Inflammatory macrophage (primary cell): ENCODE measurements at regions not wholly inside any gene's neighbourhood (a gene's known extent, or its start where the extent isn't known, plus 50 kb on each side); places are given as distances from the start of the nearest gene placed in this dataset.
"Not testable (repeated sequence)": the region's sequence is repeated elsewhere in the genome, so short reads cannot be mapped to it uniquely, and the experiment has no call there.

Source experiments
- DNase-seq, 2 donors: peaks; one replicate each; pipeline ENCODE4 v3.0.0-alpha.2; 2020 to 2022

DNA sequence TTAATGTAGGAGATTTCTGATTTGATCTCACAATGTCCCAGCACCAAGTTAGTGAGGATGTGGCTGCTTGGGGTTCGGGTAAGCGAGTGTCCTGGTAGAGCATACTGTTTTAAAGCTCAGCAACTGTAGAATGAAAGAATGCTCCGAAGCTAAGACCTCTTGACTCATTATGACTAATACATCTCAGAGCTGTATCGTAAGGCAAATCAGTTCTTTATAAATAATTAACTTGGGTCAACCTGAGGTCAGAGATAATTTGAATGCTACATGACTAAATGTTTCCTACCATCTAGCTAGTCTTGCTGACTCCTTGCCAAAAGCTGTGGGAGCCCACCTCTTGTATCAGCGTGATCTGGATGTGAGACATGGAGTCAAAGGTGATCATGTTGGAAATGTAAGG, 128.8 kb upstream of the PDE7B start:
- DNase-seq, result no peak

DNA sequence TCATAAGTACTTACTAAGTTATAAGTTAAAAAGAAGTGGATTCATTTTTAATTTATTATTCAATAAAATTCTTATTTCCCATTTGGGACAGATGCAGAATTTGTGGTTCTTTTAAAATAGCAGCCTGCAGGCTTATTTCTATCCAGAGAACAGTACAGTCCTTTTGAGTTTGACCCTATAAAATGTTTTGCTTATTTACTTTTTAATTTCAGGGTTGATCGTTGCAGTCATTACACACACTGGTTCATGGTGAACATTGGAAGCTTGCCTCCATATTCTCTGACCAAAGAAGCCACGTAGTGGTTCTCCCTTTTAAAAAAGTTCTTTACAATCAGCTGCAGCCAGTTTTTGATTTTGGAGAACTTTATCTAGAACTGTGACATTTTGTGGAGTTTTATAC, 122.9 kb upstream of the PDE7B start:
- no peak for DNase-seq

DNA sequence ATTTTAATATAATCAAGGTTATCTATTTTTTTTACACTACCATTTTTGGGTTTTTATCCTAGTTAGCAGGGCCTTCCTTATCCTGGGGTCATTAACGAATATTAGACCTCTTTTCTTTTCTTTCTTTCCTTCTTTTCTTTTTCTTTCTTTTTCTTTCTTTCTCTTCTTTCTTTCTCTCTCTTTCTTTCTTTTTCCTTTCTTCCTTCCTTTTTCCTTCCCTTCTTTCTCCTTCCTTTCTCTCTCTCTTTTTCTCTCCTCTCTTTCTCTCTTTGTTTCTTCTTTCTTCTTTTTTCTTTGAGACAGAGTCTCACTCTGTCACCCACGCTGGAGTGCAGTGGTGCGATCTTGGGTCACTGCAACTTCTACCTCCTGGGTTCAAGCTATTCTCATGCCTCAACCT, 120.4 kb upstream of the PDE7B start:
- DNase-seq, result no peak

DNA sequence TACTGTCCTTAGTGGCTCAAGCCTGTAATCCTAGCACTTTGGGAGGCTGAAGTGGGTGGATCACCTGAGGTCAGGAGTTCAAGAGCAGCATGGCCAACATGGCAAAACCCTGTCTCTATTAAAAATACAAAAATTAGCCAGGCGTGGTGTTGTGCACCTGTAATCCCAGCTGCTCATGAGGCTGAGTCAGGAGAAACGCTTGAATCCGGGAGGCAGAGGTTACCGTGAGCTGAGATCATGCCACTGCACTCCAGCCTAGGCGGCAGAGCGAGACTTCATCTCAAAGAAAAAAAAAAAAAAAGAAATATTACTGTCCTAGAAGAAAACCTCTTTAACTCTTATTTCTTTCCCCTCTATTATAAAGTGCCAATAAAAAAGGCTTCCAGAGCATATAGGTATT, 115.2 kb upstream of the PDE7B start:
- not testable (repeated sequence) for DNase-seq

DNA sequence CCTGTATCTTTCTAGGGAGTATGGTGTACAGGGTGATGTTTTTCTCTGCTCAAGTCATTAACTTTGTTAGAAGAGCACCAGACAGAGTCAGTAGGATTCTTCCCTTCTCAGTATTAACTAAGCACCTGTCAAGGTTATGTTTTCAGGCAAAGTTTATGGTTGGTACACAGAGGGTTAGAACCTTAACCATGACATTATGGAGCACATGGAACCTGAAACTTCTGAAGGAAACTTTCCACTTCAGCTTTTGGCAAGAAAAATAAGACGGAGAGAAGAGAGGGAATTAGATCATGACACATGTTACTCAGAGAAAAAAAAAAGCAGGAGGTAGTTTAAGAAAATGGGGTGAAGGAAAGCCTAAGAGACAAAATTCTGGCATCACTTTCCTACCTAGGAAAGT, 112.9 kb upstream of the PDE7B start:
- no peak for DNase-seq

DNA sequence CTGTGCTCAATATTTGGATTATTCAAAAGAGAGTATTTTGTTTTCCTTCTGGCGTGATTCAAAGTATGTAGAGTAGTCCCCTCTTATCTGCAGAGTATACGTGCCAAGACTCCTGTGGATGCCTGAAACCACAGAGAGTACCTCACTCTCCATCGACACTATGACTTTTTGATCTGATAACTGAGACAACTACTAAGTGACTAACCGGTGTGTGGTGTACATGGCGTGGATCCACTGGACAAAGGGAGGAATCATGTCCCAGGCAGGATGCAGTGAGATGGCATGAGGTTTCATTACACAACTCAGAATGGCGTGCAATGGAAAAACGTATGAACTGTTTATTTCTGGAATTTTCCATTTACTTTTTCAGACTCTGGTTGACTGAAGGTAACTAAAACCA, 112.2 kb upstream of the PDE7B start:
- no peak for DNase-seq

DNA sequence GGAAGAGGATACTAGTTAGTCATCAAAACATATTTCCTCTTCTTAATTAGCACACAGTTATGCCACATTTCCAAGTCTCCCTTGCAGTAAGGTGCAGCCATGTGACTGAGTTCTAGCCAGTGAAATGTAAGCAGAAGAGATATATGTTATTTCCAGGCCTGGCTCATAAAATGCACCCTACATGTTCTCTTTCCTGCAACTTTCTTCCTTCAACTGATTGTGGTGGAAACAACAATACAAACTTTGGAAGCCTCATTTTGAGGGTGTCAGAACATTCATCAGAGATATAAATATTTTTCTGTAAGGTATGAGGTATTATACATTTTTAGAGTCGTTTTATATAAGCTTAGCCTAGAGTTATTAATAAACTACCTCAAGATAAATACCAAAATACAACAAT, 110.9 kb upstream of the PDE7B start:
- no peak for DNase-seq

DNA sequence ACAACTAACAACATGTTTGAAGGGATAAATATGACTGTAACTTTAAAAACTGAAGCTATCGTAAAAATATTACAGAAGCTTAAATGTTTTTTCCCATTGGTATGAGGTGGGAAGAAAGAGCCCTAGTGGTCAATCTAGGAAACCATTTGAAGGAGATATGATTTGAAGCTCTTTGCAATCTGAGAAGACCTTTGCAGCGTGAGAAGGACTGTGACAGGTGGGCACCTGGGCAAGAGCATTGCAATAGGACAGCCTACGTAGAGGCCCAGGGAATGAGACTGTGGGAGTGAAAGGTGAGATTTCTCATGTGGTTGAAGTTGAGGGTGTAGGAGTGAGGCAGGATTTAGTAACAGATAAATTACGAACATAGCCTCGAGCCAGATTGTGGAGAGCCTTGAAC, 108.0 kb upstream of the PDE7B start:
- DNase-seq, result no peak

DNA sequence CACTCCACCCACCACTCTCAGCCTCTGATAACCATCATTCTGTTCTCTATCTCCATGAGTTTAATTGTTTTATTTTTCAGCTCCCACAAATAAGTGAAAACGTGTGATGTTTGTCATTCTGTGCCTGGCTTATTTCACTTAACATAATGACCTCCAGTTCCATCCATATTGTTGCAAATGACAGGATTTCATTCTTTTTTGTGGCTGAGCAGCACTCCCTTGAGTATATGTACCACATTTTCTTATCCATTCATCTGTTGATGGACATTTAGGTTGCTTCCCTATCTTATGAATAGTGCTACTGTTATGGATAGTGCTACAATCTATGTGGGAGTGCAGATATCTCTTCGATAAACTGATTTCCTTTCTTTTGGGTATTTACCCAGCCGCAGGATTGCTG, 103.3 kb upstream of the PDE7B start:
- no peak for DNase-seq

DNA sequence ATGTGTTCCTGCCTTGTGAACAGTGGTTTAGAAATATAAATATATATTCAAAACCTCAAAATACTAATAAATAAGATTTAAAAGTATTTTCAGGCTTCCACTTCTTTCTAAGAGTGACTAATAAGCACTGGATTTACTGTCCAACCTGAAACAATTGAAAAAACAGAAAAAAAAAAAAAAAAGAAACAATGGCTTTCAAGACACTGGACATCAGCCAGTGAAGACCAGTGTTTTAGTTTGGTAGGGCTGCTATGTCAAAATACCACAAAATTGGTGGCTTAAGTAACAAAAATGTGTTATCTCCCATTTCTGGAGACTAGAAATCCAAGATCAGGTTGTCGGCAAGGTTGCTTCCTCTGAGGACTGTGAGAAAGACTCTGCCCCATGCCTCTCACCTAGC, 101.4 kb upstream of the PDE7B start:
- no peak for DNase-seq

DNA sequence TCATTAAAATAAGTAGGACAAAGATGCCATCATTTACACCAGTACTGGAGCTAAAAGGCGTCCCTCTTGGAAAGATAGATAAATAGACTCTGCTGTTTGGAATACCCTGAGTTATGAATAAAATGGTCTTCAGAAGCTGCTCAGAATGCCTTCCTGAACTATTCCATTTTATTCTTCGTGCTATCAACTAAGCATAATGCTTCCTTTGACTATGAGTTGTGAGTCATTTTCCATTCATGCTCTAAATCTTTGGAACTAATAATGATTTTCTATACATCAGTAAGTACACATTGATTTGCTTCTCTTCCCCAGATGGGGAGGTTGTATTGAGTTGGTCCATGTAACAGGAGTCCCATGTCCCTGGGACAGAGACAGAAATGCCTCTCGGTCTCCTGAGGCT, 98.3 kb upstream of the PDE7B start:
- DNase-seq, result no peak

DNA sequence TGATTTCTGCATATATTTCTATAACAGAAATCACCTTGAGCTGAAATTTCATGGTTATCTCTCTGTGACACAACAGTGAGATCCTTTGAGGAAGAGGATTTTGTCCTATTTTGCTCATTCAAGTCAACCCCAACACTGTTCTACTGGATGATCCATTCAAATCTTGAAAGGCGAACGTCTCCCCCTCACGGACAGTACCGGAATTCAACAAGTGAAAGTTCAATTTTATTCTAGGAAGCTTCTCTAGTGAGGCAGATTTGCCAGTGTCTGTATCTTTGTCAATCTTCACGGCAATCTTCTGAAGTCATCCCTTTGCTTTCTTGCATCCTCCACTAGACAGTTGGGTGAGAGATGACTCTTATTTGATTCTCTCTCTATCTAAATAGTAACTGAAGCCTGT, 91.7 kb upstream of the PDE7B start:
- DNase-seq, result peak in 1 of 2 donors; percentile 15

DNA sequence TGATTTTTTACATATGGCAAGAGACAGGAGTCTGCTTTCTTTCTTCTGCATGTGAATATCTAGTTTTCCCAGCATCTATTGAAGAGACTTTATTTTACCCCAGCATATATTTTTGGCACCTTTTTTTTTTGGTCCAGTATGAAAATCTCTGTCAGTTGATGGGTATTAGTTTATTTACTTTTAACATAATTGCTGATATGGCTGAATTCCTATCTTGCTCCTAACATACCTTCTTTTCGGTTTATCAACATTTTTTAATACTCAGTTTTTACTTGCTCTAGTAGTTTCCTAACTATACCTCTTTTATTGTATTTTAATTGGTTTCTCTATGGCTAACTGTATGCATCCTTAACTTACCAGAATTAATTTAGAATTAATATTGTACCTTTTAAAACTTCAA, 77.5 kb upstream of the PDE7B start:
- no peak for DNase-seq

DNA sequence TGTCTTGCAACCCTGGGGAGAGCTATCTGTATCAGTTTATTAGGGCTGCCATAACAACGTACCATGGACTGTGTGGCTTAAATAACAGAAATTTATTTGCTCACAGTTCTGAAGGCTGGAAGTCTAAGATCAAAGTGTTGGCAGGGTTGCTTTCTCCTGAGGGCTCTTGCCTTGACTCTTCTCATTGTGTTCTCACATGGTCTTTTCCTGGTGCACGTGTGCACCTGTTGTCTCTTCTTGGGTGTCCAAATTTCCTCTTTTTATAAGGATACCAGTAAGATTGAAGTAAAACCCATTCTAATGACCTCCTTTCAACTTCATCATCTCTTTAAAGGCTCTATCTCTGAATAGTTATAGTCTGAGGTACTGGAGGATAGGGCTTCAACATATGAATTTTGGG, 72.3 kb upstream of the PDE7B start:
- DNase-seq, result no peak

DNA sequence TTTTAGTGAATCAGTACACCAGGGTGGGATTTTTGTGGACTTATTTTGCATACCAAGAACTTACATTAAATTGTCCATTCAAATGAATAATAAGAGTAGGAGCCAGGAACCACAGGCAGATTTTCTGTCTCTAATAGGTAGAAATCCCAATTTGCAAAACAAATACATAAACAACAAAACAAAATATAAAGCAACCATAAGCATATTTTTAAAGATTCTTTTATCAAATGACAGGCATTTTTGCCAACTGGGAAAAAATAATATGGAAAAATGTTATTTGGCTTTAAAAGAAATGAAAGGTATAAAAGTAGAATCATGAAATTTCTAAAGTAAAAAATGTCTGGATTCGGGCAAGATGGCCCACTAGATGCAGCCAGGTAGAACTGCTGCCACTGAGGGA, 71.2 kb upstream of the PDE7B start:
- no peak for DNase-seq

DNA sequence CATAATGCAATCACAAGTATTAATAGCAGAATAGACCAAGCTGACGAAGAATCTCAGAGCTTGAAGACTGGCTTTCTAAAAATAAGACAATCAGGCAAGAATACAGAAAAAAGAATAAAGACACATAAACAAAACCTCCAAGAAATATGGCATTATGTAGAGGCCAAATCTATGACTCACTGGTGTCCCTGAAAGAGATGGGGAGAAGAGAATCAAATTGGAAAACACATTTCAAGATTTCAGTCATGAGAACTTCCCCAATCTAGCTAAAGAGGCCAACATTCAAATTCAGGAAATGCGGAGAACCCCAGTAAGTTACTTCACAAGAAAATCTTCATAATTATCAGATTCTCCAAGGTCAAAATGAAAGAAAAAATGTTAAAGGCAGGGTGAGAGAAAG, 69.0 kb upstream of the PDE7B start:
- DNase-seq, result no peak

DNA sequence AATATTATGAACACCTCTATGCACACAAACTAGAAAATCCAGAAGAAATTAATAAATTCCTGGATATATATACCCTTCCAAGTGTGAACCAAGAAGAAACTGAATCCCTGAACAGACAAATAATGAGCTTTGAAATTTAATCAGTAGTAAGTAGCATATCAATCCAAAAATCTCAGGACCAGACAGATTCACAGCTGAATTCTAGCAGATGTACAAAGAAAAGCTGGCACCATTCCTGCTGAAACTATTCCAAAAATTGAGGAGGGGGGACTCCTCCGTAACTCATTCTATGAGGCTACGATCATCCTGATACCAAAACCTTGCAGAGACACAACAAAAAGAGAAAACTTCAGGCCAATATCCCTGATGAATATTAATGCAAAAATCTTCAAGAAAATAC, 67.0 kb upstream of the PDE7B start:
- DNase-seq, result no peak

DNA sequence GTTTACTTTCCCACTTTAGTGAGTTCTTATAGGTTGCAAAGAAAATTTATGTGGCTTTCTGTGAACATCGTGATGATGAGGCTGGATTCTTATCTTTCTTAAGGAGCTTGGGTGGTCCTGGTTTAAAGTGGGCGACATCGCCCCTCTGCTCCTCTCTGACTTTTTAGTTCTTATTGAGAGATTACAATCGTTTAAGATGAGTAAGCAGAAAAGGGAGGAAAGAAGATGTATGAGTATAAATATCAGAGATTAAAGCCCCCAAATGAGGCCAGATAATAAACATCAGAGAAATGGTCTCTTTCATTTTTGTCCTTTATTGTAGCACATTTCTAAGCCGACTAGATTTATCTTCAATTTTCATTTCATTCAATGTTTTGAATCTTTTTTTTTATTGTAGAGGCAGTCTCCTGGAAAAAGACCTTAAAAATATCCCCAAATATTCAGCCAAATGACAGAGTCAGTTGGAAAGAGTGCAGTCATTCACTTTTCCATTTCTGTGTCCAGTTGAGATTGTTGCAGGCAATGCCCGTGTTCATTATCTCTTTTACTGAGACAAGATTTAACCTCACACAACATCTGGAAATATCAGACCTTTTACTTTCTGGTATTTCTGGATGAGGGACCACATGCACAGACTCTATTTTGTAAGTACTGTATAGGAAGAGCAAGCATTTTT, 62.0 kb upstream of the PDE7B start:
- no peak for DNase-seq

DNA sequence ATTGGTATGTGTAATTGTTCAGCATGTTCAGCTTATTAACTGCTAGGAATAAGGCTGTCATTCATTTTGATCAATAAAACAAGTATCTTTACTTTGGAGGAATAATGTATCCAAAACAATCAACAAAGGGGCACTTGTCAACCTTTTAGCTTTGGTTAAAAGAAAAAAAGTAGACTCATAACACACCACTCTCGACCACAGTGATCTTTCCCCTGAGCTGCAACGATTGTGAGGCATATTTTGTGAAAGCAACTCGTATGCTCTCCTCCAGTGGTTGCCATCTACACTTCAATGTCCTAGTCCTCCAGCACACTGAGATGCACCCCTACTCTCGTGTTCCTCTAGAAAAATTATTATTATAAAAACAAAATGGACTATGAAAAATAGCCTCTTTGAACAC, 60.1 kb upstream of the PDE7B start:
- no peak for DNase-seq

DNA sequence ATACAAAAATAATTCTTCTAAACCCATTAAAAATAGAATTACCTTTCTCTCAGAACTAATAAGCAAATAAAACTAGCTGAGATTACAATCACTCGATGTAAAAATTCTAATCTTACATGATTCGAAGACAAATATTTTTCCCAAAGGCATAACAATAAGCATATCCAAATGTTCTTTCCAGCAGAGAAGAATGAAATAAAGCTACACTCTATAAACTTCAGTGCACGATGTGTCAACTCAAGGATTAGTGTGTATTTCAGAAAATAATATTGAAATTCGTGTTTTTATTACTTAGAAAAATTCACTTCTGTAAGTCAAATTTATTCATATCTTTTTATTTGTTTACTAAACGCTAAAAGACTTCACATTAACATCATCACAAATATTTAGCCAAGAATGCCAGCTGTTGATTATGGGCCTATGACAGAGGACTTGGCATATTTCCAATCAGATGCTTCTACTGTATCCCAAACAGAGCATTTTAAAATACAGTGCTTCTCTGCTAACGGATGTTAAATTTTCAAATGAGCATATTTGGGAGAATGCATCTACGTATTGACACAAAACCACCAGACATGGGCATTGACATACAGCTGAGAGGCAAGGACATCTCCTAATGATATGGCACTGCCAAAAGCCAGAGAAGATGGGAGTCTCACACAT, 54.7 kb upstream of the PDE7B start:
- DNase-seq, result no peak

DNA sequence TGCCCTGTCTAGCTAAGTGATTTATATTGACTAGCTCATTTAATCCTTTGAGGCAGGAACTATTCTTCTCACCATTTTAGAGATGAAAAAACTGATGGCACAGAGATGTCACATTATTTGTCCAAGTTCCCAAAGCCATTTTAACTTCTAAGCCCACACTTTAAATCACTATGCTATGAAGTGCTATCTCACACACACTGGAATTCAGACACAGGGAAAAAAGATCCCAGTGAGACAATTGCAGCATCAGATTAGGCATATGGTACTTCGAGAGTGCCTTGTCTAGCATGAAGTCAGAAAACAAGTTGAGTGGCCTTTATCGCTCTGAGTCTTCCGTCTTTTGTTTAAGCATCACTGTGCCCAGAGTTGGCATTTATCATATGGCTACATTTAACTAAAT, 54.1 kb upstream of the PDE7B start:
- DNase-seq, result no peak

DNA sequence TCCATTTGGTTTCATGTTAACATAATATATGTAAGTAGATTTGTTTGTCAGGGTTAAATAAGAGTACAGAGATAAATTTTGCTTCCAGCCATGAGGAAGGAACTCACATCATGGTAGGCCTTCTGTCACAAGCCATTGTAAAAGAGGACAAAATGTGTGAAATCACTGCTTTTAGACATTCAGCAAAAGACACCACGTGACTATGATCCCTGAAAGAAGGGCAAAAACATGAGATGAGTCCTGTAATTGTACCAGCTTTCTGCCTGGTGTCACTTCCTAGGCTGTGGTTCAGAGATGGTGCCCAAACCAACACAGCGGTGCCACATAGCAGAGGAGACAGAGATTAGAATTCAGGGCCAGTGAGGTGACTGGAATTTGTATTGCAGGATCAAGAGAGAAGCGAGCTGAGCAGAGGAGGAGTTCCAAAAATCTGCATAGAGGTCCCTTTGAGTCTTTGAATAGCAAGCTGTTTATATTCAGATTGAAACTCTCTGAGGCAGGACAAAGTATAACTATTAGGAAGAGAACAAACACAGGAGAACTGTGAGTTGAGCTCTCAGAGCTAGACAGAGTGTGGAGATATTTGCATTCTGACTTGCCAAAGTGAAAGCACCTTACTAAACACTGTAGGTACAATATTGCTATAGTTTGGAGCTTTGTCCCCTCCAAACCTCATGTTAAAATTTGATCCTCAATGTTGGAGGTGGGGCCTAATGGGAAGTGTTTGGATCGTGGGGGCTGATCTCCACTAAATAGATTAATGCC, 52.6 kb upstream of the PDE7B start:
- DNase-seq, result no peak
